ENCODE measurements at regions not wholly inside any gene's neighbourhood (a gene's known extent, or its start where the extent isn't known, plus 50 kb on each side); places are given as distances from the start of the nearest gene placed in this dataset.

DNA sequence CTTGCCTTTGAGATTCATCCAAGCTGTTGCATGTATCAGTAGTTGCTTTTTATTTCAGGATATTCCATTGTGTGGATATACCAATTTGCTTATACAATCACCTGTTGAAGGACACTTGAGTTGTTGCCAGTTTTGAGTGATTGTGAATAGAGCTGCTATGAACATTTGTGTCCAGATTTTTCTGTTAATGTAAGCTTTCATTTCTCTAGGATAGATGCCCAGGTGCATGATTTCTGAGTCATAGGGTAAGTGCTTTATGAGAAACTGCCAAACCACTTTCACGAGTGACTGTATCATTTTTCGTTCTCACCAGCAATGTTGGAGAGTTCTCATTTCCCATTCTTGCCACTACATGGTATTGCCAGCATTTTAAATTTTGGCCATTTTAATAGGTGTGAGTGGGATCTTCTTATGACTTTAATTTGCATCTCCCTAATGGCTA is 434.6 kb upstream of the RGS6 start:
- TF ChIP-seq EZH2 (IDR thresholded peaks at IDR 0.05; ENCODE audit: borderline replicate concordance, low read depth, low read length, severe bottlenecking) (no peak), POLR2A (IDR thresholded peaks at IDR 0.05; ENCODE audit: low read depth, low read length) (no peak), POLR2AphosphoS5 (IDR thresholded peaks at IDR 0.05; ENCODE audit: insufficient read depth, low read depth, low read length) (no peak), MYC (IDR thresholded peaks at IDR 0.05; ENCODE audit: low read depth, low read length) (no peak), GATA2 (IDR thresholded peaks at IDR 0.05; ENCODE audit: insufficient read depth, insufficient read length, low read depth, low read length) (no peak), JUN (IDR thresholded peaks at IDR 0.05; ENCODE audit: borderline replicate concordance, insufficient read depth, insufficient read length, low read depth) (no peak)
- TF ChIP-seq, protein P1, sequence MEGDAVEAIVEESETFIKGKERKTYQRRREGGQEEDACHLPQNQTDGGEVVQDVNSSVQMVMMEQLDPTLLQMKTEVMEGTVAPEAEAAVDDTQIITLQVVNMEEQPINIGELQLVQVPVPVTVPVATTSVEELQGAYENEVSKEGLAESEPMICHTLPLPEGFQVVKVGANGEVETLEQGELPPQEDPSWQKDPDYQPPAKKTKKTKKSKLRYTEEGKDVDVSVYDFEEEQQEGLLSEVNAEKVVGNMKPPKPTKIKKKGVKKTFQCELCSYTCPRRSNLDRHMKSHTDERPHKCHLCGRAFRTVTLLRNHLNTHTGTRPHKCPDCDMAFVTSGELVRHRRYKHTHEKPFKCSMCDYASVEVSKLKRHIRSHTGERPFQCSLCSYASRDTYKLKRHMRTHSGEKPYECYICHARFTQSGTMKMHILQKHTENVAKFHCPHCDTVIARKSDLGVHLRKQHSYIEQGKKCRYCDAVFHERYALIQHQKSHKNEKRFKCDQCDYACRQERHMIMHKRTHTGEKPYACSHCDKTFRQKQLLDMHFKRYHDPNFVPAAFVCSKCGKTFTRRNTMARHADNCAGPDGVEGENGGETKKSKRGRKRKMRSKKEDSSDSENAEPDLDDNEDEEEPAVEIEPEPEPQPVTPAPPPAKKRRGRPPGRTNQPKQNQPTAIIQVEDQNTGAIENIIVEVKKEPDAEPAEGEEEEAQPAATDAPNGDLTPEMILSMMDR (IDR thresholded peaks at IDR 0.05; ENCODE audit: extremely low read depth in 1 of 2, insufficient read depth in 1 of 2, low read depth in 1 of 2, low read length in 2 of 2), result no peak
- TF ChIP-seq, protein P2, sequence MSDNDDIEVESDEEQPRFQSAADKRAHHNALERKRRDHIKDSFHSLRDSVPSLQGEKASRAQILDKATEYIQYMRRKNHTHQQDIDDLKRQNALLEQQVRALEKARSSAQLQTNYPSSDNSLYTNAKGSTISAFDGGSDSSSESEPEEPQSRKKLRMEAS (IDR thresholded peaks at IDR 0.05; ENCODE audit: insufficient read depth, insufficient read length), result no peak
